Cardiac muscle cell (in vitro differentiated cells and primary cell): ENCODE measurements at regions not wholly inside any gene's neighbourhood (a gene's known extent, or its start where the extent isn't known, plus 50 kb on each side); places are given as distances from the start of the nearest gene placed in this dataset.
"Not testable (repeated sequence)": the region's sequence is repeated elsewhere in the genome, so short reads cannot be mapped to it uniquely, and the experiment has no call there.

Source experiments
- DNase-seq, 2 donors: peaks; one replicate each; pipeline versions ENCODE4 v3.0.0 to v3.0.0-alpha.2; 2010 to 2017; ENCODE audit warnings: low read depth in 1 of 2, low spot score in 1 of 2
- H3K27ac ChIP-seq: fragments of 200-600 bp; sonication (generic); 2 replicates; pipeline ENCODE4 v1.5.1; 2016
- H3K27me3 ChIP-seq: fragments of 200-600 bp; sonication (generic); 2 replicates; pipeline ENCODE4 v1.6.0; 2016; ENCODE audit warnings: control low read depth
- H3K36me3 ChIP-seq: fragments of 200-600 bp; sonication (generic); 2 replicates; pipeline ENCODE4 v1.5.1; 2016; ENCODE audit warnings: control low read depth
- H3K4me1 ChIP-seq: fragments of 200-600 bp; sonication (generic); 2 replicates; pipeline ENCODE4 v1.8.1; 2017; ENCODE audit warnings: low read depth, mild to moderate bottlenecking, mixed run types
- H3K4me3 ChIP-seq: fragments of 200-600 bp; sonication (generic); 2 replicates; pipeline ENCODE4 v1.5.1; 2016; ENCODE audit warnings: mild to moderate bottlenecking
- H3K9me3 ChIP-seq: fragments of 200-600 bp; sonication (generic); 2 replicates; pipeline ENCODE4 v1.5.1; 2017; ENCODE audit warnings: low read depth, mild to moderate bottlenecking, control low read depth
- CTCF ChIP-seq: IDR thresholded peaks from 2 replicates; pipeline ENCODE4 v1.5.1; 2012; ENCODE audit warnings: low read depth, mild to moderate bottlenecking, low read length

GRCh38 chr2:94737736-94738342 is 133.4 kb upstream of the TEKT4 start:
- not testable (repeated sequence) for H3K4me3 ChIP-seq, H3K4me1 ChIP-seq, H3K27me3 ChIP-seq, H3K36me3 ChIP-seq, H3K9me3 ChIP-seq, DNase-seq, H3K27ac ChIP-seq

GRCh38 chr2:94753466-94753998 is 117.7 kb upstream of the TEKT4 start:
- no peak for TF ChIP-seq CTCF
- Histone ChIP-seq H3K27me3 (no peaks in the 10 kb centered on the region), H3K4me3 (no peak overlapping the region), H3K4me1 (no peaks in the 10 kb centered on the region), H3K9me3 (peaks cover 5% of the 10 kb centered on the region), H3K36me3 (no peaks in the 10 kb centered on the region), H3K27ac (no peak overlapping the region)
- no peak for DNase-seq

- Histone ChIP-seq H3K4me3 (no peak overlapping the region), H3K36me3 (no peaks in the 10 kb centered on the region), H3K9me3 (peaks cover 4% of the 10 kb centered on the region), H3K27me3 (no peaks in the 10 kb centered on the region), H3K27ac (no peak overlapping the region), H3K4me1 (no peaks in the 10 kb centered on the region)
- TF ChIP-seq CTCF, result no peak
- DNase-seq, result no peak
These were observed 112.7 kb upstream of the TEKT4 start for GRCh38 chr2:94758546-94758945.

- H3K4me1 ChIP-seq, result no peaks in the 10 kb centered on the region
- no peaks in the 10 kb centered on the region for H3K36me3 ChIP-seq
- H3K9me3 ChIP-seq, result no peaks in the 10 kb centered on the region
- H3K27ac ChIP-seq, result no peak overlapping the region
- H3K27me3 ChIP-seq, result no peaks in the 10 kb centered on the region
- TF ChIP-seq CTCF, result no peak
- no peak overlapping the region for H3K4me3 ChIP-seq
- no peak for DNase-seq
These were observed 112.0 kb upstream of the TEKT4 start for GRCh38 chr2:94759211-94759610.

GRCh38 chr2:94762600-94762999 is 108.6 kb upstream of the TEKT4 start:
- no peaks in the 10 kb centered on the region for H3K4me1 ChIP-seq
- H3K27me3 ChIP-seq, result no peaks in the 10 kb centered on the region
- no peak for DNase-seq
- no peaks in the 10 kb centered on the region for H3K9me3 ChIP-seq
- no peak for TF ChIP-seq CTCF
- no peak overlapping the region for H3K4me3 ChIP-seq
- H3K36me3 ChIP-seq, result no peaks in the 10 kb centered on the region
- no peak overlapping the region for H3K27ac ChIP-seq

- H3K4me3 ChIP-seq, result no peak overlapping the region
- H3K36me3 ChIP-seq, result no peaks in the 10 kb centered on the region
- TF ChIP-seq CTCF, result no peak
- H3K27me3 ChIP-seq, result no peaks in the 10 kb centered on the region
- no peak overlapping the region for H3K27ac ChIP-seq
- H3K9me3 ChIP-seq, result no peaks in the 10 kb centered on the region
- H3K4me1 ChIP-seq, result no peaks in the 10 kb centered on the region
- no peak for DNase-seq
These were observed 107.9 kb upstream of the TEKT4 start for GRCh38 chr2:94763318-94763717.

- not testable (repeated sequence) for H3K4me3 ChIP-seq, H3K27me3 ChIP-seq, H3K9me3 ChIP-seq, H3K36me3 ChIP-seq, DNase-seq, H3K4me1 ChIP-seq, H3K27ac ChIP-seq
These were observed 106.9 kb upstream of the TEKT4 start for GRCh38 chr2:94764331-94764730.
